ENCODE measurements at regions not wholly inside any gene's neighbourhood (a gene's known extent, or its start where the extent isn't known, plus 50 kb on each side); places are given as distances from the start of the nearest gene placed in this dataset.
"Not testable (repeated sequence)": the region's sequence is repeated elsewhere in the genome, so short reads cannot be mapped to it uniquely, and the experiment has no call there.

DNA sequence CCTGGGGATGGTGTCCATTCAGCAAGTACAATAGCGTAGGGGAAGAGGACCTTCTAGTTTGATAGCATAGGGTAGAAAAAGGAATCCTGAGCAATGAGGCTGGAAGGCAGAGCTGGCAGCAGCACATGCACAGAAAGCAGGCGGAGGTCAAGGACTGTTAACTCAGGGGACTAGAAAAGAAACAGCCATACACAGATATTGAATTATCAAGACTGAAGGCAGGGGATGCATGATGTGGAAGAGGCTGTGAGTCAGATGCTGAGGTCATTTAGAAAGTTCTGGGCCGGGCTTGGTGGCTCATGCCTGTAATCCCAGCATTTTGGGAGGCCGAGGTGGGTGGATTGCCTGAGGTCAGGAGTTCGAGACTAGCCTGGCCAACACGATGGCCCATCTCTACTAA is 65.6 kb downstream of the OPTC start:
- H3K4me3 ChIP-seq (replicated peaks in 1 of 3) = no peak overlapping the region
- TF ChIP-seq, protein P1, sequence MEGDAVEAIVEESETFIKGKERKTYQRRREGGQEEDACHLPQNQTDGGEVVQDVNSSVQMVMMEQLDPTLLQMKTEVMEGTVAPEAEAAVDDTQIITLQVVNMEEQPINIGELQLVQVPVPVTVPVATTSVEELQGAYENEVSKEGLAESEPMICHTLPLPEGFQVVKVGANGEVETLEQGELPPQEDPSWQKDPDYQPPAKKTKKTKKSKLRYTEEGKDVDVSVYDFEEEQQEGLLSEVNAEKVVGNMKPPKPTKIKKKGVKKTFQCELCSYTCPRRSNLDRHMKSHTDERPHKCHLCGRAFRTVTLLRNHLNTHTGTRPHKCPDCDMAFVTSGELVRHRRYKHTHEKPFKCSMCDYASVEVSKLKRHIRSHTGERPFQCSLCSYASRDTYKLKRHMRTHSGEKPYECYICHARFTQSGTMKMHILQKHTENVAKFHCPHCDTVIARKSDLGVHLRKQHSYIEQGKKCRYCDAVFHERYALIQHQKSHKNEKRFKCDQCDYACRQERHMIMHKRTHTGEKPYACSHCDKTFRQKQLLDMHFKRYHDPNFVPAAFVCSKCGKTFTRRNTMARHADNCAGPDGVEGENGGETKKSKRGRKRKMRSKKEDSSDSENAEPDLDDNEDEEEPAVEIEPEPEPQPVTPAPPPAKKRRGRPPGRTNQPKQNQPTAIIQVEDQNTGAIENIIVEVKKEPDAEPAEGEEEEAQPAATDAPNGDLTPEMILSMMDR (IDR thresholded peaks at IDR 0.05) = no peak
- TF ChIP-seq POLR2A (IDR thresholded peaks at IDR 0.05) = no peak
- peaks cover 15 to 32% of the 10 kb centered on the region in 2 donors for H3K4me1 ChIP-seq
- no peaks in the 10 kb centered on the region for H3K27me3 ChIP-seq
- no peak for DNase-seq
- intact Hi-C loops (cut with DNase I) = no loop called here
- H3K36me3 ChIP-seq = no peaks in the 10 kb centered on the region
- no peaks in the 10 kb centered on the region for H3K9me3 ChIP-seq
- H3K27ac ChIP-seq = no peak overlapping the region
- WGBS, 2 donors = 84 to 85% methylated on average over 6 of the region's 6 CpGs

DNA sequence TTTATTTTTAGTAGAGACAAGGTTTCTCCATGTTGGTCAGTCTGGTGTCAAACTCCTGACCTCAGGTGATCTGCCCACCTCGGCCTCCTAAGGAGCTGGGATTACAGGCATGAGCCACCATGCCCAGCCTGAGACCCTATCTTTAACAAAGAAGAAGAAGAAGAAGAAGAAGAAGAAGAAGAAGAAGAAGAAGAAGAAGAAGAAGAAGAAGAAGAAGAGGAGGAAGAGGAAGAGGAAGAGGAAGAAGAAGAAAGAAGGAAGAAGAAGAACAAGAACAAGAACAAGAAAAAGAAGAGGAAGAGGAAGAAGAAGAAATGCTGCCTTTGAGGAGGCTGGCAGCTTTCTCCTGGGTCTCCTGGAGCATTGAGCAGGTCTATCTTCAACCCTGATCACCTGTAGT is 64.9 kb upstream of the ATP2B4 start:
- intact Hi-C loops (cut with DNase I); H3K4me3 ChIP-seq (replicated peaks in 1 of 3); H3K27me3 ChIP-seq; H3K36me3 ChIP-seq; H3K9me3 ChIP-seq; H3K27ac ChIP-seq; DNase-seq: not testable (repeated sequence)
- 96 to 100% methylated on average over 1 of the region's 1 CpG for WGBS, 2 donors
- peaks cover 0 to 14% of the 10 kb centered on the region in 2 donors for H3K4me1 ChIP-seq

DNA sequence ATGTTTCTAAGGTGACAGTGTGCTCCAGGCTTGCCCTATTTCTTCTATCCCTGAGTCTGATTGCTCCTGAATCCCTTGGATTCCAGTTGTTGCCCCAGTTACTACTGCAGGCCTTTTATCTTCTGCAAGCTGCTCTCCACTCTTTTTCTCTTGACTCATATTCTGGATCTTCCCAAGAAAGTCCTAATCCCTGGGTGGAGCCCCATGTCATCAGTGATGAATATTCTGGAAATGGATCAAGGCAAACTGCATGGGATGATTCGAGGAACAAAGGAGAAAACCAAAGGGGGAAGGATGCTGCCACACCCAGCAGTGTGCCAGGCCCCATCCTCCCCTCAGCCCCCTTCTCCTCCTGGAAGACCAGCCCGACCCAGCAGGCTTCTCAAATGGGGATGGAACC is 63.3 kb upstream of the ATP2B4 start:
- Histone ChIP-seq H3K27me3 (no peaks in the 10 kb centered on the region), H3K9me3 (no peaks in the 10 kb centered on the region), H3K4me3 (replicated peaks in 1 of 3) (no peak overlapping the region), H3K4me1 (peaks cover 0 to 6% of the 10 kb centered on the region in 2 donors), H3K27ac (no peak overlapping the region), H3K36me3 (no peaks in the 10 kb centered on the region)
- no peak for DNase-seq
- no peak for TF ChIP-seq POLR2A (IDR thresholded peaks at IDR 0.05)
- TF ChIP-seq, protein P1 (IDR thresholded peaks at IDR 0.05) = no peak
- intact Hi-C loops (cut with DNase I) = no loop called here
- 62 to 88% methylated on average over 2 of the region's 2 CpGs for WGBS, 2 donors

DNA sequence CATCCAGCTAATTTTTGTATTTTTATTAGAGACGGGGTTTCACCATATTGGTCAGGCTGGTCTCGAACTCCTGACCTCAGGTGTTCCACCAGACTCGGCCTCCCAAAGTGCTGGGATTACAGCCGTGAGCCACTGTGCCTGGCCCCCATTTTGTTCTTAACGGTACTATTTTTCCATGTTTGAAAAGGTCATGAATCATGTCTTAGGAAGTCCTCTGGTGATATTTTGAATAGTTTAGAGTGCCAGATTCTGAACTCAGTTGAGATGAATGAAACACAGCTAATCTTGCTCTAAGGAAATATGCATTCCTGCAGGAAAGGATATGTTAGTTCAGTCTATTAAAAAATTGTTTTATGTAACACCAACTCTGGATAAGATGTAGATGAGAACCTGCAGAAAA is 62.6 kb upstream of the ATP2B4 start:
- Histone ChIP-seq H3K4me1 (peaks cover 0 to 6% of the 10 kb centered on the region in 2 donors), H3K27me3 (no peaks in the 10 kb centered on the region), H3K9me3 (no peaks in the 10 kb centered on the region), H3K36me3 (no peaks in the 10 kb centered on the region), H3K4me3 (replicated peaks in 1 of 3) (no peak overlapping the region), H3K27ac (no peak overlapping the region)
- TF ChIP-seq POLR2A (IDR thresholded peaks at IDR 0.05) = no peak
- TF ChIP-seq, protein P1 (IDR thresholded peaks at IDR 0.05) = no peak
- DNase-seq = no peak
- intact Hi-C loops (cut with DNase I) = no loop called here
- WGBS, 2 donors = 88 to 94% methylated on average over 5 of the region's 5 CpGs

DNA sequence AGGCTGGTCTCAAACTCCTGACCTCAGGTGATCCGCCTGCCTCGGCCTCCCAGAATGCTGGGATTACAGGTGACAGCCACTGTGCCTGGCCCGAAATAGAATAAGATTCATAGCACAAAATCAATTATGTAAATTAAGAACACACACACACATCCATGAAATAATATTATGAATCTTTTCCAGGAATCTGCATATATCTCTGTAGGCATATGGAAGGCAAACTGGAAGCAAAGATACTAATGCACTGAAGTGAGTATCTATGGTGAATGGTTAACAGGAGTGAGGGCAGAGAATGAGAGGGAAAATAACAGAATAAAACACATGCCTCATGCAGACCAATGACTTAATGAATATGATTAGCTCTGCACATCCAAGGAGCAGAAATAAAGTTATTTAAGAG is 61.6 kb upstream of the ATP2B4 start:
- H3K9me3 ChIP-seq = no peaks in the 10 kb centered on the region
- intact Hi-C loops (cut with DNase I) = no loop called here
- TF ChIP-seq, protein P1 (IDR thresholded peaks at IDR 0.05) = no peak
- no peak for TF ChIP-seq POLR2A (IDR thresholded peaks at IDR 0.05)
- H3K36me3 ChIP-seq = no peaks in the 10 kb centered on the region
- H3K4me1 ChIP-seq = peaks cover 0 to 6% of the 10 kb centered on the region in 2 donors
- H3K4me3 ChIP-seq (replicated peaks in 1 of 3) = no peak overlapping the region
- WGBS, 2 donors = 77 to 89% methylated on average over 3 of the region's 3 CpGs
- H3K27ac ChIP-seq = no peak overlapping the region
- H3K27me3 ChIP-seq = no peaks in the 10 kb centered on the region
- DNase-seq = no peak

DNA sequence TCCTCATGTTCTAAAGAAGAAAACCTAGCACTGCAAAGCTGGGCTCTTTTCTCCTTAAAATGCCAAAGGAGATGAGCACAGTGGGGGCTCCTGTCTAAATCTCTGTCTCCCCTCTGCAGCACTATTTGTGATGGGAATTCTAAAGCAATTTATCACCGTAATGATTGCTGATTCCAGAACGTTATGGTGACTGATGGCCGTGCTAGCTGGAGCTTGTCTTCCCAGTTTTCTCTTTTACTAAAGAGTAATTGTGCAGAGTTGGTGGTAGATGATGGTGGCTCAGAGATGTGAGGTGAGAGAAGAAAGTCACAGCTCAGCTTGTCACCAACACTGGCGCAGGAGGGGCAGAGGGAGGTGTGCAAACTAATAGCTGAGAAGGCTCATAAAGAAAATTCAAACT is 60.7 kb upstream of the ATP2B4 start:
- 65 to 76% methylated on average over 4 of the region's 4 CpGs for WGBS, 2 donors

DNA sequence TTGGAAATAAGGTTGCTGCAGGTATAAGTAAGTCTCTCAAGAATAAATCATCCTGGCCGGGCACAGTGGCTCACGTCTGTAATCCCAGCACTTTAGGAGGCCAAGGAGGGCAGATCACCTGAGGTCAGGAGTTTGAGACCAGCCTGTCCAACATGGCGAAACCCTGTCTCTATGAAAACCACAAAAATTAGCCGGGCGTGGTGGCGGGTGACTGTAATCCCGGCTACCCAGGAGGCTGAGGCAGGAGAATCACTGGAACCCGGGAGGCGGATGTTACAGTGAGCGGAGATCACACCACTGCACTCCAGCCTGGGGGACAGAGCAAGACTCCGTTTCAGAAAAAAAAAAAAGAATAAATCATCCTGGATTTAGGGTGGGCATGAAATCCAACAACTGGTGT is 59.7 kb upstream of the ATP2B4 start:
- H3K36me3 ChIP-seq; H3K27ac ChIP-seq; H3K4me1 ChIP-seq; DNase-seq; H3K27me3 ChIP-seq; H3K4me3 ChIP-seq (replicated peaks in 1 of 3); H3K9me3 ChIP-seq; intact Hi-C loops (cut with DNase I): not testable (repeated sequence)
- WGBS, 2 donors = 96 to 98% methylated on average over 11 of the region's 11 CpGs

More for the DNA sequence above, 60.7 kb upstream of the ATP2B4 start:
- intact Hi-C loops (cut with DNase I) = no loop called here
- Histone ChIP-seq H3K36me3 (no peaks in the 10 kb centered on the region), H3K27me3 (no peaks in the 10 kb centered on the region), H3K4me3 (replicated peaks in 1 of 3) (no peak overlapping the region), H3K9me3 (no peaks in the 10 kb centered on the region), H3K27ac (no peak overlapping the region), H3K4me1 (peaks cover 0 to 6% of the 10 kb centered on the region in 2 donors)
- no peak for DNase-seq
- TF ChIP-seq POLR2A (IDR thresholded peaks at IDR 0.05) = no peak
- TF ChIP-seq, protein P1 (IDR thresholded peaks at IDR 0.05) = no peak

Data from thyroid gland (tissue), 4 donors.